ENCODE measurements at regions not wholly inside any gene's neighbourhood (a gene's known extent, or its start where the extent isn't known, plus 50 kb on each side); places are given as distances from the start of the nearest gene placed in this dataset.

- no peak for TF ChIP-seq CTCF (IDR thresholded peaks at IDR 0.05; ENCODE audit: low read length)
- TF ChIP-seq EZH2 (optimal IDR thresholded peaks at IDR 0.05; ENCODE audit: low read depth, low read length), result no peak
Observed at GRCh38 chr7:98534493-98534892, 82.6 kb upstream of the NPTX2 start.

All from MM.1S (cell line).